Liver (tissue), 8 donors: ENCODE measurements at regions not wholly inside any gene's neighbourhood (a gene's known extent, or its start where the extent isn't known, plus 50 kb on each side); places are given as distances from the start of the nearest gene placed in this dataset.
A peak's percentile ranks its signal among the peaks of the same experiment; 100 is the strongest.
"Not testable (repeated sequence)": the region's sequence is repeated elsewhere in the genome, so short reads cannot be mapped to it uniquely, and the experiment has no call there.

ENCODE experiments used
- DNase-seq: peaks from one replicate; pipeline ENCODE4 v3.0.0-alpha.2; 2017; ENCODE audit warnings: low spot score
- H3K27ac ChIP-seq, 2 donors: one replicate each; pipeline ENCODE4 v1.7.0; 2013; ENCODE audit warnings: inconsistent platforms in 2 of 2, low read length in 2 of 2, control low read depth in 1 of 2, low read depth in 1 of 2, mild to moderate bottlenecking in 1 of 2
- H3K27me3 ChIP-seq, 4 donors: one replicate each; pipeline versions ENCODE4 v1.6.1 to v1.7.0; 2013; ENCODE audit warnings: low read length in 3 of 4, inconsistent platforms in 1 of 4, mild to moderate bottlenecking in 1 of 4, moderate library complexity in 1 of 4; ENCODE audit not compliant: control insufficient read depth in 4 of 4, insufficient read depth in 4 of 4
- H3K36me3 ChIP-seq, 4 donors: one replicate each; pipeline versions ENCODE4 v1.6.1 to v1.7.0; 2013; ENCODE audit warnings: low read length in 3 of 4, mild to moderate bottlenecking in 3 of 4, low read depth in 1 of 4, moderate library complexity in 1 of 4; ENCODE audit not compliant: control insufficient read depth in 4 of 4, insufficient read depth in 3 of 4
- H3K4me1 ChIP-seq, 4 donors: one replicate each; pipeline versions ENCODE4 v1.6.1 to v1.7.0; 2013; ENCODE audit warnings: low read length in 3 of 4, mild to moderate bottlenecking in 3 of 4, moderate library complexity in 1 of 4; ENCODE audit not compliant: control insufficient read depth in 4 of 4, insufficient read depth in 4 of 4
- H3K4me3 ChIP-seq, 3 donors: one replicate each; pipeline versions ENCODE4 v1.6.1 to v1.7.0; 2013; ENCODE audit warnings: low read length in 3 of 3, control low read depth in 1 of 3, low read depth in 1 of 3, mild to moderate bottlenecking in 1 of 3
- H3K9ac ChIP-seq, 2 donors: one replicate each; pipeline ENCODE4 v1.7.0; 2013; ENCODE audit warnings: low read length in 2 of 2, mild to moderate bottlenecking in 2 of 2, moderate library complexity in 2 of 2, control low read depth in 1 of 2, low read depth in 1 of 2
- H3K9me3 ChIP-seq, 4 donors: one replicate each; pipeline versions ENCODE4 v1.6.1 to v1.7.0; 2013; ENCODE audit warnings: low read length in 3 of 4; ENCODE audit not compliant: control insufficient read depth in 4 of 4
- EGR1 ChIP-seq, 2 donors: IDR thresholded peaks; 2 replicates each; pipeline ENCODE4 v1.6.1; 2016 to 2018; ENCODE audit warnings: antibody characterized with exemption in 2 of 2, low read depth in 2 of 2
- FOXA1 ChIP-seq: IDR thresholded peaks from 2 replicates; pipeline ENCODE4 v1.6.1; 2016; ENCODE audit warnings: antibody characterized with exemption
- FOXA2 ChIP-seq: IDR thresholded peaks from 2 replicates; pipeline ENCODE4 v1.6.1; 2016; ENCODE audit warnings: antibody characterized with exemption
- HNF4A ChIP-seq, 2 donors: conservative IDR thresholded peaks; 2 replicates each; pipeline ENCODE4 v1.6.1; 2016; ENCODE audit warnings: antibody characterized with exemption in 2 of 2, mild to moderate bottlenecking in 2 of 2
- HNF4G ChIP-seq: IDR thresholded peaks from 2 replicates; pipeline ENCODE4 v1.6.1; 2016; ENCODE audit warnings: antibody characterized with exemption
- JUND ChIP-seq, 2 donors: IDR thresholded peaks; 2 replicates each; pipeline ENCODE4 v1.6.1; 2016; ENCODE audit warnings: antibody characterized with exemption in 2 of 2
- NR2F2 ChIP-seq: IDR thresholded peaks from 2 replicates; pipeline ENCODE4 v1.6.1; 2016; ENCODE audit warnings: antibody characterized with exemption
- RAD21 ChIP-seq, 2 donors: IDR thresholded peaks; 2 replicates each; pipeline ENCODE4 v1.6.1; 2016; ENCODE audit warnings: antibody characterized with exemption in 2 of 2, mild to moderate bottlenecking in 2 of 2
- SP1 ChIP-seq: IDR thresholded peaks from 2 replicates; pipeline ENCODE4 v1.6.1; 2018; ENCODE audit warnings: antibody characterized with exemption, mild to moderate bottlenecking
- TAF1 ChIP-seq: conservative IDR thresholded peaks from 2 replicates; pipeline ENCODE4 v1.6.1; 2016; ENCODE audit warnings: antibody characterized with exemption, mild to moderate bottlenecking
- WGBS: extraction: QIAGEN DNeasy Blood & Tissue Kit; methylation state at CpG from one replicate; pipeline ENCODE4 v1.1.7; 2013; 5-methylcytosine and 5-hydroxymethylcytosine counted together
- TF ChIP-seq, protein P1 (sequence below): fragments of 150-350 bp; IDR thresholded peaks from 2 replicates; pipeline ENCODE4 v1.5.1; 2017; ENCODE audit warnings: improper control_type of control experiment, low read depth, low read length; ENCODE audit not compliant: missing input control
- TF ChIP-seq, protein P2 (sequence below): IDR thresholded peaks from 2 replicates; pipeline ENCODE4 v1.6.1; 2016; ENCODE audit warnings: antibody characterized with exemption
- TF ChIP-seq, protein P3 (sequence below): IDR thresholded peaks from 2 replicates; pipeline ENCODE4 v1.6.1; 2016; ENCODE audit warnings: antibody characterized with exemption
- TF ChIP-seq, protein P4 (sequence below): IDR thresholded peaks from 2 replicates; pipeline ENCODE4 v1.6.1; 2016; ENCODE audit warnings: antibody characterized with exemption
- donor health status: healthy.
- donor health status: healthy.
- donor health status: healthy.
- donor health status: healthy.
- donor health status: healthy.

DNA sequence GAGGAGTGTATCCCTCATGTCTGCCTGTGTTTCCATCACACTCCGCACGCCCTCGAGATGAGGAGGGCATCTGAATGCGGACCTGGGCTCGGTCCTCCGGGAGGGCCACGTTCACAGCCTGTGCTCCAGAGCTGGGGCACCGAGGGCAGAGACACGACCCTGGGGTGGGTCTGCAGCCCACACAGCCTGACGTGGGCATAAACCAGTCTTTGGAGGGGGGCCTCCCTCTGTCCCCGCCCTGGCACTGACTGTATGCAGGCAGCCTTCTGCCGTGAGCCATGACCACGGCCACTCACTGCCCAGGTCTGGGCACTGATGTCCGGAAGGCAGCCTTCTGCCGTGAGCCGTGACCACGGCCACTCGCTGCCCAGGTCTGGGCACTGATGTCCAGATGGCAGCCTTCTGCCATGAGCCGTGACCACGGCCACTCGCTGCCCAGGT lies 1425.1 kb downstream of the BRD1 start:
- peak; percentile 8 for DNase-seq
- no peaks in the 10 kb centered on the region for H3K4me1 ChIP-seq
- H3K9me3 ChIP-seq: no peaks in the 10 kb centered on the region
- TF ChIP-seq RAD21 (IDR thresholded peaks at IDR 0.05): no peak
- no peak for TF ChIP-seq SP1
- TF ChIP-seq NR2F2: no peak
- no peak overlapping the region for H3K4me3 ChIP-seq
- H3K27ac ChIP-seq: no peak overlapping the region
- 90% methylated on average over 21 of the region's 21 CpGs for WGBS
- H3K36me3 ChIP-seq: no peaks in the 10 kb centered on the region
- no peaks in the 10 kb centered on the region for H3K27me3 ChIP-seq
- H3K9ac ChIP-seq: no peak overlapping the region

DNA sequence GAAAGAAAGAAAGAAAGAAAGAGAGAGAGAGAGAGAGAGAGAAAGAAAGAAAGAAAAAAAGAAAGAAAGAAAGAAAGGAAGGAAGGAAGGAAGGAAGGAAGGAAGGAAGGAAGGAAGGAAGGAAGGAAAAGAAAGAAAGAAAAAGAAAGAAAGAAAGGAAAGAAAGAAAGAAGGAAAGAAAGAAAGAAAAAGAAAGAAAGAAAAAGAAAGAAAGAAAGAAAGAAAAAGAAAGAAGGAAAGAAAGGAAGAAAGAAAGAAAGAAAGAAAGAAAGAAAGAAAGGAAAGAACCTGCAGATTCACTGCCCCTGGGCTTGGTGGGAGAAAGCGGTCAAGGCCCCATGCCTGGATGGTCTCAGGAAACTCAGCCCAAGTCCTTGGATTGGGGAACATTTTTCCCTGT lies 1426.2 kb downstream of the BRD1 start:
- H3K4me1 ChIP-seq, H3K9me3 ChIP-seq, DNase-seq, H3K36me3 ChIP-seq, H3K9ac ChIP-seq, H3K27me3 ChIP-seq, H3K4me3 ChIP-seq, H3K27ac ChIP-seq: not testable (repeated sequence)
- WGBS: 96% methylated on average over 1 of the region's 1 CpG

DNA sequence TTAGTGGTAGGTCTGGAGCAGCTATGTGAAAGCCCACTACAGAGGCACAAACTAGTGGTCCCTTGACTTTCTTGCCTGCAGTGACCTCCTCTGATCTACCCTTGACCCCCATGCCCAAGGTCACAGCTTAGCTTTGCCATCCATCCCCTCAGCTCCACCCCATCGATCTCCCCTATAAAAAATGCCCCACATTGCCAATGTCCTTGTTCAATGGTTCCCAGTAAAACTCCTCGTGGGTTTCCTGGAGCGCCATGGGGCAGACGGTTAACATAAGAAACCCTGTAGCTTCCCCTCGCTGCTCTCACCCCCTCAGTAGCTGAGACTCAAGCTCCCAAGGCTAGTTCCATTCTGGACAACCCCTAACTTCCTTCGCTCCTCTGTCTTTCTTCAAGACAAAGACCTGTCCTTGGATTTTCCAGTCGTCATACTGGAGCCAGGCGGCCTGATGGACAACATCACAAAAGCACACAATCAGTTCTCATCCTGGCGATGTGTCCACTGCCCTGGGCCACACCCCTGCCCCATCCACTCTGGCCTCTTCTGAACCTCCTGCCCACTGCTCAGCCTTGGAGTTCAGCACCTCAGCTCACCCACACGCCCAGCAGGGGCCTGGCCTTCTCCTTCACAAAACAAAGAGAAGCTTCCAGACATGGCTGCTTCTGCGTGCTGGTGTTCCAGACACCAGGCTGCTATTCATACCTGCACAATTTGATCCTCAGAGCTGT lies 1429.3 kb downstream of the BRD1 start:
- DNase-seq: no peak
- Histone ChIP-seq H3K9ac (no peak overlapping the region), H3K4me1 (no peaks in the 10 kb centered on the region), H3K4me3 (no peak overlapping the region), H3K9me3 (no peaks in the 10 kb centered on the region), H3K36me3 (no peaks in the 10 kb centered on the region), H3K27me3 (no peaks in the 10 kb centered on the region), H3K27ac (no peak overlapping the region)
- 87% methylated on average over 11 of the region's 11 CpGs for WGBS
- no peak for TF ChIP-seq HNF4G
- no peak for TF ChIP-seq NR2F2
- TF ChIP-seq, protein P1, sequence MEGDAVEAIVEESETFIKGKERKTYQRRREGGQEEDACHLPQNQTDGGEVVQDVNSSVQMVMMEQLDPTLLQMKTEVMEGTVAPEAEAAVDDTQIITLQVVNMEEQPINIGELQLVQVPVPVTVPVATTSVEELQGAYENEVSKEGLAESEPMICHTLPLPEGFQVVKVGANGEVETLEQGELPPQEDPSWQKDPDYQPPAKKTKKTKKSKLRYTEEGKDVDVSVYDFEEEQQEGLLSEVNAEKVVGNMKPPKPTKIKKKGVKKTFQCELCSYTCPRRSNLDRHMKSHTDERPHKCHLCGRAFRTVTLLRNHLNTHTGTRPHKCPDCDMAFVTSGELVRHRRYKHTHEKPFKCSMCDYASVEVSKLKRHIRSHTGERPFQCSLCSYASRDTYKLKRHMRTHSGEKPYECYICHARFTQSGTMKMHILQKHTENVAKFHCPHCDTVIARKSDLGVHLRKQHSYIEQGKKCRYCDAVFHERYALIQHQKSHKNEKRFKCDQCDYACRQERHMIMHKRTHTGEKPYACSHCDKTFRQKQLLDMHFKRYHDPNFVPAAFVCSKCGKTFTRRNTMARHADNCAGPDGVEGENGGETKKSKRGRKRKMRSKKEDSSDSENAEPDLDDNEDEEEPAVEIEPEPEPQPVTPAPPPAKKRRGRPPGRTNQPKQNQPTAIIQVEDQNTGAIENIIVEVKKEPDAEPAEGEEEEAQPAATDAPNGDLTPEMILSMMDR: no peak
- TF ChIP-seq, protein P2, sequence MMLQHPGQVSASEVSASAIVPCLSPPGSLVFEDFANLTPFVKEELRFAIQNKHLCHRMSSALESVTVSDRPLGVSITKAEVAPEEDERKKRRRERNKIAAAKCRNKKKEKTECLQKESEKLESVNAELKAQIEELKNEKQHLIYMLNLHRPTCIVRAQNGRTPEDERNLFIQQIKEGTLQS: no peak
- no peak for TF ChIP-seq RAD21 (IDR thresholded peaks at IDR 0.05)
- TF ChIP-seq JUND (IDR thresholded peaks at IDR 0.05): no peak

DNA sequence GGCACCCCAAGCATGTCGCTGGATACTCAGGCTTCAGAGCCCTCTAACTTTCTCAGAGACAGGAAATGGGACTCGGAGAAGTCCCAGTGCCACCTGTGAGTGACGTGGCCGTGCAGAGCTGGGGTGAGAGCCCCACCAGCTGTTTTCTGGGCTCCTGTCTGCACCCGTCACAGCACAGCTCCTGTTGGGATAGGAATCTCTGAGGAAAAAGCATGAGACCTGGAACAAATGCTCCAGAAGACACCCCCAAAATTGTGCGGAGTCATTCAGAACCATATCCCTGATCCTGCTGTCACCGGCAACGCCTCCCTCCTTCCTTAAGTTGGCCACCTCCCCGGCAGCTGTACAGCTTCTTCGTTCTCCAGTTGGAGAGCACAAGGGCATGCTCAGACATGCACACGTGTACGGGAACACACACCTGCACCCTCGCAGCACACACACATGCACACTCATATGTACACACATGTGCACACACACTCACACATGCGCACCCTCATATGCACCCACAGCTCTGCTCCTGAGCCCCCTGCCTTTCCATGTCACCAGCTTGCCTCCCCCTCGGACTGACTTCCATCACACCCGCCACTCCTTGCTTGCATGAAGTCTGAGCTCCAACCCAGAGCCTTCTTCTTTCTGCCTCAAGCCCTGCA lies 1430.0 kb downstream of the BRD1 start:
- H3K27me3 ChIP-seq: no peaks in the 10 kb centered on the region
- DNase-seq: no peak
- WGBS: 88% methylated on average over 16 of the region's 16 CpGs
- H3K4me3 ChIP-seq: no peak overlapping the region
- no peaks in the 10 kb centered on the region for H3K36me3 ChIP-seq
- H3K9me3 ChIP-seq: no peaks in the 10 kb centered on the region
- H3K9ac ChIP-seq: no peak overlapping the region
- H3K4me1 ChIP-seq: no peaks in the 10 kb centered on the region
- H3K27ac ChIP-seq: no peak overlapping the region
- no peak for TF ChIP-seq TAF1
- TF ChIP-seq, protein P3, sequence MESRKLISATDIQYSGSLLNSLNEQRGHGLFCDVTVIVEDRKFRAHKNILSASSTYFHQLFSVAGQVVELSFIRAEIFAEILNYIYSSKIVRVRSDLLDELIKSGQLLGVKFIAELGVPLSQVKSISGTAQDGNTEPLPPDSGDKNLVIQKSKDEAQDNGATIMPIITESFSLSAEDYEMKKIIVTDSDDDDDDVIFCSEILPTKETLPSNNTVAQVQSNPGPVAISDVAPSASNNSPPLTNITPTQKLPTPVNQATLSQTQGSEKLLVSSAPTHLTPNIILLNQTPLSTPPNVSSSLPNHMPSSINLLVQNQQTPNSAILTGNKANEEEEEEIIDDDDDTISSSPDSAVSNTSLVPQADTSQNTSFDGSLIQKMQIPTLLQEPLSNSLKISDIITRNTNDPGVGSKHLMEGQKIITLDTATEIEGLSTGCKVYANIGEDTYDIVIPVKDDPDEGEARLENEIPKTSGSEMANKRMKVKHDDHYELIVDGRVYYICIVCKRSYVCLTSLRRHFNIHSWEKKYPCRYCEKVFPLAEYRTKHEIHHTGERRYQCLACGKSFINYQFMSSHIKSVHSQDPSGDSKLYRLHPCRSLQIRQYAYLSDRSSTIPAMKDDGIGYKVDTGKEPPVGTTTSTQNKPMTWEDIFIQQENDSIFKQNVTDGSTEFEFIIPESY: no peak
- no peak for TF ChIP-seq EGR1 (IDR thresholded peaks at IDR 0.05; ENCODE audit: low read depth in 2 of 2)
- TF ChIP-seq FOXA1: no peak
- TF ChIP-seq NR2F2: no peak
- TF ChIP-seq HNF4A (conservative IDR thresholded peaks at IDR 0.05): no peak
- TF ChIP-seq, protein P4, sequence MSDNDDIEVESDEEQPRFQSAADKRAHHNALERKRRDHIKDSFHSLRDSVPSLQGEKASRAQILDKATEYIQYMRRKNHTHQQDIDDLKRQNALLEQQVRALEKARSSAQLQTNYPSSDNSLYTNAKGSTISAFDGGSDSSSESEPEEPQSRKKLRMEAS: no peak
- TF ChIP-seq FOXA2: no peak
- TF ChIP-seq, protein P2: no peak
- no peak for TF ChIP-seq HNF4G
- TF ChIP-seq, protein P1: no peak
